SKM-1 treated with dmso at 0.1 percent for 144 hours (cell line): ENCODE measurements at regions not wholly inside any gene's neighbourhood (a gene's known extent, or its start where the extent isn't known, plus 50 kb on each side); places are given as distances from the start of the nearest gene placed in this dataset.
"Not testable (repeated sequence)": the region's sequence is repeated elsewhere in the genome, so short reads cannot be mapped to it uniquely, and the experiment has no call there.

Experiments used
- DNase-seq: peaks from one replicate; lab custom pipeline; 2025; ENCODE audit not compliant: unreplicated experiment; lab: John Stamatoyannopoulos, UW

GRCh38 chr6:167392631-167393316, 67.9 kb downstream of the TTLL2 start:
- DNase-seq, result no peak

GRCh38 chr6:167393731-167394130, 68.8 kb downstream of the TTLL2 start:
- no peak for DNase-seq

GRCh38 chr6:167394339-167394738, 69.5 kb downstream of the TTLL2 start:
- DNase-seq, result no peak

DNA sequence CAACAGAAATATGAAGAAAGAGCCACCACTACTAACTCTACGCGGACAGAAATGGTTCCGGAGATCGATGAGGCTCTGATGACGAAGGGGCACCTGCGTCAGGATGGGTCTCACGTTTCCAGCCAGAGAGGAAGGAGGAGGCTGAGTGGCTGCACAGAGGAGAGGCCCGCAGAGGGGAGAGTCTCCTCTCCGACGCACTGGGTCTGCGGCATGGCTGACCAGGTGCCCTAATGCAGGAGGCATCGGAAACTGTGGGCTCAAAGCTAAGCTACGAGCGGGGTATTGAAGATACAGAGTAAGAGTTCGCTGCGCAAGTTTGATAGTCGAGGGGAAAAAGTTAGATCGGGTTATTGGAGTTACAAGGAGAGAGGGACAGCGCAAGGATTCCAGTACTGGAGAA, 69.9 kb downstream of the TTLL2 start:
- no peak for DNase-seq

DNA sequence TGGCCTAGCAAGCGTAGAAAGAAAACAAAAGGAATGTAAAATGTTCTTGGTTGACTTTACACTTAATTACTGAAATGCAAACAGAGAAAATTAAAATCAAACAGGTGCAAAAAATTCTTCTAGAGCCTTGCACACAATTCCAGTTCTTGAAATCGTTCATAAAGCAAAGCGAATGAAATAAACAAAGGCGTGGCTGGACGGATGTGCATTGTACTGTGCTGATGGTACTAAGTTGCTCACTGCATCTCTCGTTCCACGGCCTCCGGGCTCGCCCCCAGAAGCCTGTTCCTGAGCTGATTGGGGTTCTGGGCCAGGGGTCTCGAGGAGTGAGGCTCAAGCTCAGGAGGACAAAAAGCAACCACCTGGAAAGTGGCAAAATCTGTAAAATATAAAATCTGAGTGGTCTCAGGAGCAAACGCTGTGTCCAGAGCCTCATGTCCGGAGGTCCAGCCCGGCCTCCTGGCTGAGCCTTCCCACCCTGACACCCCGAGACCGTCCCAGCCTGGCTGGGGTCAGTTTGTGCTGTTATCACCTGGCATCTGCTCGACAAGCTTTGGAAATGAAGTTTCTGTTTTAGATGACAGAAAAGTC, 71.3 kb downstream of the TTLL2 start:
- no peak for DNase-seq

- no peak for DNase-seq
Measured at GRCh38 chr6:167396659-167397490, 72.0 kb downstream of the TTLL2 start.

- no peak for DNase-seq
Measured at GRCh38 chr6:167397712-167398111, 72.8 kb downstream of the TTLL2 start.

GRCh38 chr6:167398214-167399050, 73.5 kb downstream of the TTLL2 start:
- no peak for DNase-seq

GRCh38 chr6:167399051-167399387, 74.1 kb downstream of the TTLL2 start:
- DNase-seq, result no peak

DNA sequence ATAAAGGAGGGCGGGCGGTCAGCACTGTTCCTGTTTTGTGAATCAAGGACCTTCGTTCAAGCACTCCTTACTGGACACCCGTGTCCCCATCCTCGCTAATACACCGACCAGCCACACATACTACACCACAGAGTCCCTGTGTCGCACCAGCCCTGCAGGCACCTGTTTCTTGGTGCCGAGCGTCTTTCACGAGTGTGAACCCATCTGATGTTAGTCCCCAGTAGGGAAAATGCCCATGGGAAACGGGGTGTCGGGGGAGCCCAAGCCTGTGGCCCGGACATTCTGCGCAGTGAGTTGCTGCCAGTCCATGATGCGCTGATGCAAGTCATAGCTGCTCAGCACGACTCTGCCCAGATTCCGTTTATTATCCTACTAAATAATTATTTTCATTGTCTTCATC, 74.7 kb downstream of the TTLL2 start:
- DNase-seq, result no peak

DNA sequence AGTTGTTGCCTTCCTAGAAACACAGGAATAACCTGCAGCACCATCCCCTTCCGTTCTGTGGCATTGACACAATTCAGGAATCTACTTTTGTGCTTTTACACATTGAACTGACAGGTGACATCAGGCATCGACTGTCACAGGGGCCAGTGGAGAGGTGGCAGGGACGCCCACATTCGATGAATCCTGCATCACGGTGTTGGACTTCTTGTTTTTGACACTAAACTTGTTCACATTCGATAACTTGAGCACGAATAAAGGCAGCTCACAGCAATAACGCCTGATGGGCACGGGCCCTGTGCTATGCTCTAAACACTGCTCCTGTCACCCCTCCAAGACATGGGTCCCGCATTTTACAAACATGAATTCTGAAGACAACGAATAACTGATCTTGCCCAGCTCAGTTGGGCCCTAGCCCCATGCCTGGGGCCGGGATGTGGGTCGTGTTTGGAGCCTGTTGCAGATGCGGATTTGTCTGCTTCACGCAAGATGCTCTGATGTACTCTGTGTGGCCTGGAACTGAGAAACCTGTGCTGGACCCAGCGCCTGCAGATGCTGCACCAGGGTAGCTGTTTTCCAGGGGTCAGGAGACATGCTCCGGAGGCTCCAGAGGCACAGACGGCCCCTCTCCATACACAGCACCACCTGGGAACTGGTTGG, 75.7 kb downstream of the TTLL2 start:
- no peak for DNase-seq

- DNase-seq, result no peak
Measured at GRCh38 chr6:167401525-167402194, 76.8 kb downstream of the TTLL2 start.

GRCh38 chr6:167402195-167402686, 77.4 kb downstream of the TTLL2 start:
- DNase-seq, result no peak

DNA sequence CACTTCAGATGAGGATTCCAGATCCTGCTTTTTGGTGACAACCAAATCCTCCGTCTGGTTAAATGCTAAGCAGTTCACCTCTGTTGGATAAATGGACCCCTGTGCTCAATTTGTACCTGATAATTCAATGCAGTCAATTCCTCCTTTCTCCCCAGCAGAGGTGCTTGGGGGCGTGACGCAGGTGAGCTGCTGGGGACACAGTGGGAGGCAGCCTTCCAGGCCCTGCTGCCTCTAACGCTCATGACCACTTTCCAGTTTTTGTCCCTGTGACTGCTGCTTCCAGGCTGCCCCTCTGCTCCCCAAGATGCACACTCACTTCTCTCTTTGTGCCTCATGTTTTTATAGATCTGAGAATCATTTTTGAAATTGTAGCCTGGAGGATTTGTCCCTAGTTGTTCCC, 78.5 kb downstream of the TTLL2 start:
- no peak for DNase-seq

DNA sequence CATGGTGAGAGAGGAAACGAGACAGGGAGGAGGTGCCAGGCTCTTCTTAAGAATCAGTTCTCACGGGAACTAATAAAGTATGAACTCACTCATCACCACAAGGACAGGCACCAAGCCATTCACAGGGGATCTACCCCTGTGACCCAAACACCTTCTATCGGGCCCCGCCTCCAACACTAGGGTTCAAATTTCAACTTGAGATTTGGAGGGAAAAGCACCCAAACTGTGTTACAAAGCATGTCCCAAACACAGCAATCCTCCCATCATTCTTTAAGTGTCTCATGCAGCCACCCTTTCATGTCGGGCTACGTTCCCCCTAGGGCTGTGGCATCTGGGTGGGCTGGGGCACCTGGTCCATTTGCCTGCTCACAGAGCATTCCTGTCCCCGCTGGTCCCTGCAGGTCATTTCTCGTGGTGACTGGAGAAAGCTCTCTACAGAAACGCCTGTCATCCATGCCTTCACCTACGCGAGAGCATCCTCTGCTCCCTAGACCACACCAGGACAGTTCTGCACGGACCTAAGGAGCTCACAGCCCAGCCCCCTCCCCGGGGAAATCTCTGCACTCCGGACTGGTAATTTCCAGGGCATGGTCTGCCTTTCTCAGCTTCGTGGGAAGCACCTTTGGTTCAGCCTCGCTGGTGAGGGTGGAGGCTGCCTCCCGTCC, 79.6 kb downstream of the TTLL2 start:
- DNase-seq, result no peak

DNA sequence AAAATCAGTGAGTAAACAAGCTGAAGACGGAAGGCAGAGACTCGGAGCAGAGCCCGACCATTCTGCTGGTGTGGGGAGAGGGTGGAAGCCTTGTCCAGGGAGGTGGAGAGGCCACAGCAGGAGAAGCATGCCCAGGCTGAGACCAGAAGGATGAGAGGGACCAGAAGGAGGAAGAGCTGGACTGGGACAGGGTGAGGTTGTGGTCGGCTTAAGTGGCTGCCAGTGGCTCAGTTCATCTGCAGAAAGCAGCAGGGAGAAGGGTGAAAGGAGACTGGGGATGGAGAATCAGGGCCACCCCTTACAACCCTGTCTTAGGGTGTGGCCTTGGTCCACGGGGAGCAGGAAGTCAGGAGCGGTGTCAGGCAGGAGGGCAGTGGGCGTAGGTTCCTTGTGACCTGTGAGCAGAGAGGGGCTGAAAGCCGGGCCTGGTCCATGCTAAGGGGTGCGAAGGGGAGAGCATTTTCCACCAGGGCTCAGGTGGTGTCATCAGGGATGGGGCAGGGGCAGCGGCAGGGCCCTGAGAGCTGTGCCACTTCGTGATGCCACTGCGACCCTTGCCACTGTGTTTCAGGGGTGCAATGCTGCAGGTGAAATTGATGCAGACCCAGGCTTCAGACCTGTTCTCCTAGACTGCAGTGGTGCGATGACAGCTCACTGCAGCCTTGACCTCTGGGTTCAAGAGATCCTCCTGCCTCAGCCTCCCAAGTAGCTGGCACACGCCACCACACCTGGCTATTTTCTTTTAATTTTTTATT, 81.1 kb downstream of the TTLL2 start:
- DNase-seq, result no peak

DNA sequence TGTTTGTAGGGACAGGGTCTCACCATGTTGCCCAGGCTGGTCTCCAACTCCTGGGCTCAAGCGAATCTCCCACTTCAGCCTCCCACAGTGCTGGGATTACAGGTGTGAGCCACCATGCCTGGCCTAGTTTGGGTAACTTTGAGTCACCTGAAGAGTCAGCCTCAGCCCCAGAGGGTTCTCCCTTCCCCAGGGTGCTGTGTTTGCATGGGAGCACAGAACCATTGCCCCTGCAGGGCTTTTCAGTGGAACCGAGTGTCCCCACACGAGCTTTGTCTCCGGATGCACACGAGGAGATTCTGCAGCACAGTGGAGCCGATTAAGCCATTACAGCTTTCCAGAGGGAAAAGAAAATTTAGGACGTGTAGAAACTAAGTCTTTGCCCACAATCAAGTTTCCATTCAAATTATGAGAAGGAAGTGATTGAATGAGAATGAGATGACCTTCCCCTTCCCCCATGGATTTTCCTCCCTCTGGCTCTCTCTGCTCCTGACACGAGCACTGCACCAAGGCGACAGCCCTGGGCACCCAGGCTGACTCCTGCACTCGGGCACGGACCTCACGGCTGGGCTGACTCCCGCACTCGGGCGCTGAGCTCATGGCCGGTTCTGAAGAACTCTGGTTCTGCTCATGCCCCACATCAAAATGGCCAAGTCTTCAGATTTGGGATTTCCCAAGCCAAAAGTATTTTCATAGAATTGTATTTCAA, 81.8 kb downstream of the TTLL2 start:
- DNase-seq, result not testable (repeated sequence)
